Muscle of leg (tissue), 3 donors: ENCODE measurements at regions not wholly inside any gene's neighbourhood (a gene's known extent, or its start where the extent isn't known, plus 50 kb on each side); places are given as distances from the start of the nearest gene placed in this dataset.
"Not testable (repeated sequence)": the region's sequence is repeated elsewhere in the genome, so short reads cannot be mapped to it uniquely, and the experiment has no call there.

Experiments
- DNase-seq: peaks from one replicate; pipeline ENCODE4 v3.0.0; 2013
- H3K27ac ChIP-seq: one replicate; pipeline ENCODE4 v1.5.1; 2013; ENCODE audit warnings: mild to moderate bottlenecking, low read length, control low read depth
- H3K27me3 ChIP-seq: one replicate; pipeline ENCODE4 v1.6.1; 2013; ENCODE audit warnings: low read length; ENCODE audit not compliant: control insufficient read depth, insufficient read depth
- H3K36me3 ChIP-seq: one replicate; pipeline ENCODE4 v1.6.1; 2013; ENCODE audit warnings: low read length; ENCODE audit not compliant: control insufficient read depth, insufficient read depth
- H3K4me1 ChIP-seq: one replicate; pipeline ENCODE4 v1.6.1; 2013; ENCODE audit warnings: low read length; ENCODE audit not compliant: control insufficient read depth, insufficient read depth
- H3K4me3 ChIP-seq: one replicate; pipeline ENCODE4 v1.5.1; 2013; ENCODE audit warnings: low read length, control low read depth
- H3K9me3 ChIP-seq: replicated peaks from 2 replicates; pipeline ENCODE4 v1.6.1; 2013; ENCODE audit warnings: low read depth, low read length; ENCODE audit not compliant: control insufficient read depth
- WGBS: methylation state at CpG from one replicate; pipeline ENCODE4 v1.1.5; 2013; ENCODE audit warnings: missing lambda C conversion rate; ENCODE audit not compliant: insufficient coverage; 5-methylcytosine and 5-hydroxymethylcytosine counted together

DNA sequence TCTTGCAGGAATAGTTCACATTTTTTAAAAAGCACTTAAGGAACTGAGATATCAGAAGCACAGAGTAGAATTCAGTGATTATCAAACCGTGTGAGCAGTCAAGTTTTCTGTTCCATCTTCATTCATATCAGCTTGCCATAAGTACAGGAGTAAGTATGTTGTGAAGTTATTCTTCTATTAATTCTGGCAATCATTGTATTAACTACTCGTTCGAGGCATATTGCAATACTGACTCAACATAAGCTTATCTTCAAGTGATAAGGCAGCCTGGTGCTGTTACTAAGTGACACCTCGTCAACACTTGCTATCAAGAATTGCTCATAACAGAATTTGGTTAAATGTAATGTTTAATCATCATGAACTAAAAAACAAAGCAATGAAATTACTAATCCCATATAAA is 75.7 kb upstream of the SNX9 start:
- peaks cover 4% of the 10 kb centered on the region for H3K4me1 ChIP-seq
- WGBS = no CpG with 5 or more reads among the region's 4 CpGs

DNA sequence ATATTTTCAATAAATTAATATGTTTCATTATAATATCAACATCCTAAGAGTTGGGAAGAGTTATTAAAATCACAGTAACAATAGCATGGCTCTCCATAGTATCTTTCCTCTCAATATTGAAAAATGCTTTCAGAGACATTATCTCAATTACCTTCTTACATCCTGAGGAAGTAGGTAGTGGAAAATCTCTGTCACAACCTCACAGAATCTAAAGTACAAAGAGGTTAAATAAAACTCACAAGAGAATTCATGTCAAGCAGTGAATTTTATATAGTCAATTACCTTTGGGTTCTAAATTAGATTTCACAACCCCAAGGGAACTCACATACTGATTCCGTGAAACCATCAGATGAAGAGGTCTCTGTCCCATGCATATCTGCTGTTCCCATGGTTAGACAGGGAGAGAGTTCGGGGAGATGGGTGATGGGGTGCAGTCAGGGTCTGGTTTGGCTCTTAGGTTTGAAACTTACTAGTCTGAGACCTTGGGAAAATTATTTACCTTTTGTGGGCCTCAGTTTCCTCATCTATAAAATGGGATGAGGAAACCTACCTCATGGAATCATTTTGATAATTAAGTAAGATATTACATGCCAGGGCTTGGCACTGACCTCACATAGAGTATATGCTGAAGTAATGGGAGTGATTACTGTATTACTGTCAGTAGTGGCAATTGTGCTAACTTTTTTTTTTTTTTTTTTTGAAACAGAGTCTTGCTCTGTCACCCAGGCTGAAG is 74.0 kb upstream of the SNX9 start:
- H3K4me1 ChIP-seq = no peaks in the 10 kb centered on the region
- no peaks in the 10 kb centered on the region for H3K36me3 ChIP-seq
- no CpG with 5 or more reads among the region's 2 CpGs for WGBS
- H3K27me3 ChIP-seq = no peaks in the 10 kb centered on the region
- DNase-seq = no peak
- H3K9me3 ChIP-seq = no peaks in the 10 kb centered on the region
- peak overlapping the region; percentile 59 for H3K27ac ChIP-seq
- no peak overlapping the region for H3K4me3 ChIP-seq

More for the DNA sequence above, 75.7 kb upstream of the SNX9 start:
- DNase-seq = no peak
- Histone ChIP-seq H3K27ac (no peak overlapping the region), H3K4me3 (no peak overlapping the region), H3K27me3 (no peaks in the 10 kb centered on the region), H3K36me3 (no peaks in the 10 kb centered on the region), H3K9me3 (no peaks in the 10 kb centered on the region)

DNA sequence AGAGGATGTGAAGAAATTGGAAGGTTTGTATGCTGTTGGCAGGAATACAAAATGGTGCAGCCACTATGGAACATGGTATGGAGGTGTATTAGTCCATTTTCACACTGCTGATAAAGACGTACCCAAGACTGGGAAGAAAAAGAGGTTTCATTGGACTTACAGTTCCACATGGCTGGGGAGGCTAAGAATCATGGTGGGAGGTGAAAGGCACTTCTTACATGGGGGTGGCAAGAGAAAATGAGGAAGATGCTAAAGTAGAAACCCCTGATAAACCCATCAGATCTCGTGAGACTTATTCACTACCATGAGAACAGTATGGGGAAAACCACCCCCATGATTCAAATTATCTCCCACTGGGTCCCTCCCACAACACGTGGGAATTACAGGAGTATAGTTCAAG is 72.1 kb upstream of the SNX9 start:
- not testable (repeated sequence) for H3K27ac ChIP-seq, H3K36me3 ChIP-seq, H3K27me3 ChIP-seq, H3K4me3 ChIP-seq, H3K4me1 ChIP-seq, DNase-seq, H3K9me3 ChIP-seq
- WGBS = 80% methylated on average over 1 of the region's 3 CpGs

DNA sequence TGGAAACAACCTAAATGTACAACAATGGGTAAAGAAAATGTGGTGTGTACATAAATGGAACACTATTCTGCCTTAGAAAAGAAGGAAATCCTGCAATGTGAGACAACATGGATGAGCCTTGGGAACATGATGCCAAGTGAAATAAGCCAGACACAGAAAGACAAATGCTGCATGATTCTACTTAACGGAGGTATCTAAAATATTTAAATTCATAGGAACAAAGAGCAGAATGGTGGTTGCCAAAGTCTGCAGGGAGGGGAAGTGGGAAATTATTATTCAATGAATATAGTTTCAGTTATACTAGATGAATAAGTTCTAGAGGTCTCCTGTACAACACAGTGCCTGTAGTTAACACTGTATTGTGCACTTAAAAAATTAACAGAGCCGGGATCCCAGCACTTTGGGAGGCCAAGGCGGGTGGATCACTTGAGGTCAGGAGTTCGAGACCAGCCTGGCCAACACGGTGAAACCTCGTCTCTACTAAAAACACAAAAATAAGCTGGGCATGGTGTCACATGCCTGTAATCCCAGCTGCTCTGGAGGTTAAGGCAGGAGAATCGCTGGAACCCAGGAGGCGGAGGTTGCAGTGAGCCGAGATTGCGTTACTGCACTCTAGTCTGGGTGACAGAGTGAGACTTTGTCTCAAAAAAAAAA is 71.4 kb upstream of the SNX9 start:
- WGBS = 88% methylated on average over 5 of the region's 10 CpGs
- no peak for DNase-seq
- Histone ChIP-seq H3K4me3 (no peak overlapping the region), H3K4me1 (peaks cover 4% of the 10 kb centered on the region), H3K27me3 (no peaks in the 10 kb centered on the region), H3K9me3 (no peaks in the 10 kb centered on the region), H3K27ac (no peak overlapping the region), H3K36me3 (no peaks in the 10 kb centered on the region)

DNA sequence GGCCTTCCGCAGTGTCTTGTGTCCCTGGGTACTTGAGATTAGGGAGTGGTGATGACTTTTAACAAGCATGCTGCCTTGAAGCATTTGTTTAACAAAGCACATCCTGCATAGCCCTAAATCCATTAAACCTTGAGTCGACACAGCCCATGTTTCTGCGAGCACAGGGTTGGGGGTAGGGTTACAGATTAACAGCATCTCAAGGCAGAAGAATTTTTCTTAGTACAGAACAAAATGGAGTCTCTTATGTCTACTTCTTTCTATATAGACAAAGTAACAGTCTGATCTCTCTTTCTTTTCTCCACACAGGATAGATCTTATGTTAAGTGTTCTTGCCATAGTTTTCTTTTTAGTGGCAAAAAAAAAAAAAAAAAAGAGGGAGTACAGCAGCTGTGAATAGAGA is 70.2 kb upstream of the SNX9 start:
- no CpG with 5 or more reads among the region's 3 CpGs for WGBS
- not testable (repeated sequence) for H3K27ac ChIP-seq, H3K4me3 ChIP-seq, DNase-seq, H3K36me3 ChIP-seq, H3K9me3 ChIP-seq, H3K27me3 ChIP-seq
- H3K4me1 ChIP-seq = peaks cover 12% of the 10 kb centered on the region

DNA sequence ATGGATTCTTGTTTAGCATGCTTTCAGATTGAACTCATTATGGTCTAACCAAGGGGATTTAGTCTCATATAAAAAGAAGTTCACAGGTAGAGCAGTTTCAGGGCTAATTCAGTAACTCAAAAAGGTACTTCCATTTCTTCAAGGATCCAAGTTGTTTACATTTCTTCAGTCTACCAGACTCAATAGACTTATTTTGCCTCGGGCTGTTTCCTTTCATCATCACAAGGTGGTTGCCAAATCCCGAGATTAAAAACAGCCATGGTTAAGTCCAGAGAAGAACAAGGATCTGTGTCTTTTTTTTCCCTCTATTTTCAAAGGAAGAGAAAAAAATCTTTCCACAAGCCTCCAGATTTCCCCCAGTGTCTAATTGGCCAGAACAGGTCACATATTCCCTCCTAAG is 69.8 kb upstream of the SNX9 start:
- no peaks in the 10 kb centered on the region for H3K36me3 ChIP-seq
- no peaks in the 10 kb centered on the region for H3K9me3 ChIP-seq
- H3K27me3 ChIP-seq = peaks cover under 1% of the 10 kb centered on the region
- no peak overlapping the region for H3K27ac ChIP-seq
- 60% methylated on average over 1 of the region's 2 CpGs for WGBS
- peaks cover 12% of the 10 kb centered on the region for H3K4me1 ChIP-seq
- H3K4me3 ChIP-seq = no peak overlapping the region
- no peak for DNase-seq

DNA sequence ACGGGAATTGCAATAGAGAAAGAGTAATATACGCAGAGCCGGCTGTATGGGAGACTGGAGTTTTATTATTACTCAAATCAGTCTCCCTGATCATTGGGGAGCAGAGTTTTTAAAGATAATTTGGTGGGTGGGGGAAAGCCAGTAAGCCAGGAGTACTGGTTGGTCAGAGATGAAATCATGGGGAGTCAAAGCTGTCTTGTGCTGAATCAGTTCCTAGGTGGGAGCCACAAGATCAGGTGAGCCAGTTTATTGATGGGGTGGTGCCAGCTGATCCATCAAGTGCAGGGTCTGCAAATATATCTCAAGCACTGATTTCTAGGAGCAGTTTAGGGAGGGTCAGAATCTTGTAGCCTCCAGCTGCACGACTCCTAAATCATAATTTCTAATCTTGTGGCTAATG is 69.2 kb upstream of the SNX9 start:
- H3K36me3 ChIP-seq, H3K4me3 ChIP-seq, H3K27ac ChIP-seq, DNase-seq, H3K9me3 ChIP-seq, H3K27me3 ChIP-seq: not testable (repeated sequence)
- peaks cover 15% of the 10 kb centered on the region for H3K4me1 ChIP-seq
- 100% methylated on average over 2 of the region's 4 CpGs for WGBS

DNA sequence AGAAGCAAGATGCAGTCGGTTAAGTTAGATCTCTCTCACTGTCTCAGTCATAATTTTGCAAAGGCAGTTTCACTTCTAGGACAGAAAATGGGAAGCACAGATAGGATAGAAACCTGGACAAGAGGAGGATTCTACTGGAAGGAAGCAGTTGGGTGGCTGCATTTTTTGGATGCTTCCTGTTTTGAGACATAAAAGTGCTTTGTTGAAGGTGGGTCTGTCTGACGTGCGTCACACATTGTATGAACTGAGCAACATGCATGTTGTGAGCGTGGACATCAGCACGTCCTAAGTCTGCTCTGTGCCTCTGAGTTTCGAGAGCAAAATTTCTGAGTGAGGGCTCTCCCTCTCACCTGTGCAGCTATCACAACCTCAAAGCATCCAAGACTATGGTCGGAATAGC is 68.7 kb upstream of the SNX9 start:
- WGBS = 85% methylated on average over 5 of the region's 7 CpGs
- no peak for DNase-seq
- H3K27me3 ChIP-seq = peaks cover 4% of the 10 kb centered on the region
- H3K4me3 ChIP-seq = no peak overlapping the region
- H3K36me3 ChIP-seq = no peaks in the 10 kb centered on the region
- peaks cover 15% of the 10 kb centered on the region for H3K4me1 ChIP-seq
- no peaks in the 10 kb centered on the region for H3K9me3 ChIP-seq
- no peak overlapping the region for H3K27ac ChIP-seq

DNA sequence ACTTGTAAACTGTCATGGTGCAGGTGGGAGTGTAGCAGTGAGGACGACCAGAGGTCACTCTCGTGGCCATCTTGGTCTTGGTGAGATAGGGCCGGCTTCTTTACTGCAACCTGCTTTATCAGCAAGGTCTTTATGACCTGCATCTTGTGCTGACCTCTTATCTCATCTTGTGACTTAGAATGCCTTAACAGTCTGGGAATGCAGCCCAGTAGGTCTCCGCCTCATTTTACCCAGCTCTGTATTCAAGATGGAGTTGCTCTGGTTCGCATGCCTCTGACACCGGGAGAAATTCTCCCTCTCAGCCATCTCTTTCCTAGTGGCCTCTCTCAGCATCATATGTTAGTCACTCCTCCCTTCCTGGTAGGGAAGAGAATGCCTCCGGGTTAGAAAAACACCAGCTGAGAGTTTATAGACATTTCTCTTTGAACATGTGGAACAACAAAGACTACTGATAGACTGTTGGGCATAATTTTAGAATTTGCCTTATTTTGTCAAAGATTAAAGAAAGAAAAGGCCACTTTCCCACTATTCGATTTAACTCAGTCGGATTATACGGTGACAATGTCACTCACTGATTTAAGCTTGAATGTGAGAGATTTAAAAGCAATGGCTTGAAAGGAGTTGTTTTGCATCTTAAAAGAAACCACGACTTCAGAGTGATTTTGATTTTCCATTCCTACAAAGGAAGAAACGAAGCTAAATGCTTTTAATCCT is 67.9 kb upstream of the SNX9 start:
- DNase-seq = no peak
- WGBS = 75% methylated on average over 4 of the region's 12 CpGs
- Histone ChIP-seq H3K36me3 (no peaks in the 10 kb centered on the region), H3K27me3 (peaks cover 4% of the 10 kb centered on the region), H3K27ac (no peak overlapping the region), H3K9me3 (peaks cover 2% of the 10 kb centered on the region), H3K4me1 (peaks cover 16% of the 10 kb centered on the region), H3K4me3 (no peak overlapping the region)

DNA sequence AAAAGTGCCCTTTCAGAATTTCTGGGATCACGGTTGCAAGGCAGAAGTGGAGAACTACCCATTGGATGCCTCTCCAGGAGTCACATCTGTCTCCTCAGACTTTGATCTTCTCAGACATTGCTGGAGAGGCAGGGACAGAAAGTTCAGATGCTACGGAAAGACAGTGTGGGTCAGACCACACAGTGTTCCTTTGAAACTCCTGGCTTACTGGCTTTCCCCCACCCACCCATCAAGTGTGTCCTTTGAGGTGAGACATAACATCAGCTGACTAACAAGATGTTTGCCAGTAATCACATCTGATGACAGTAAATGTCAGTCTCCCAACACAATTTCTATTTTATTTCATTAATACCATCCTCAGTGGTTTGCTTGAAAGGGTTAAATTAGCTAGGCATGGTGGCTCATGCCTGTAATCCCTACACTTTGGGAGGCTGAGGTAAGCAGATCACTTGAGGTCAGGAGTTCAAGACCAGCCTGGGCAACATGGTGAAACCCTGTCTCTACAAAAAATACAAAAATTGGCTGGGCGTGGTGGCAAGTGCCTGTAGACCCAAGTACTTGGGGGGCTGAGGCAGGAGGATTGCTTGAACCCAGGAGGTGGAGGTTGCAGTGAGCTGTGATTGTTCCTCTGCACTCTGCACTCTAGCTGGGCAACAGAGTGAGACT is 67.2 kb upstream of the SNX9 start:
- Histone ChIP-seq H3K27ac (no peak overlapping the region), H3K36me3 (no peaks in the 10 kb centered on the region), H3K4me3 (no peak overlapping the region), H3K9me3 (peaks cover 2% of the 10 kb centered on the region), H3K4me1 (peaks cover 20% of the 10 kb centered on the region), H3K27me3 (peaks cover 4% of the 10 kb centered on the region)
- WGBS = 83% methylated on average over 3 of the region's 3 CpGs
- no peak for DNase-seq
